ENCODE measurements at regions not wholly inside any gene's neighbourhood (a gene's known extent, or its start where the extent isn't known, plus 50 kb on each side); places are given as distances from the start of the nearest gene placed in this dataset.

DNA sequence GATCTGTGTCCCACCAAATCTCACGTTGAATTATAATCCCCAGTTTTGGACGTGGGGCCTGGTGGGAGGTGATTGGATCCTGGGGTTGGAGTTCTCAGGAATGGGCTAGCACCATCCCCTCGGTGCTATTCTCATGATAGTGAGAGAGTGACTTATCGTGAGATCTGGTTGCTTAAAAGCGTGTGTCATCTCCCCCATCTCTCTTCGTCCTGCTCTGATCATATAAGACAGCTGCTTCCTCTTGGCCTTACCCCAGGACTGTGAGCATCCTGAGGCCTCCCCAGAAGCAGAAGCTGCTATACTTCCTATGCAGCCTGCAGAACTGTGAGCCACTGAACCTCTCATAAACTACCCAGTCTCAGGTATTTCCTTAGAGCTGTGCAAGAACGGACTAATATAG, 163.7 kb upstream of the NDUFV2 start:
- no peaks in the 10 kb centered on the region for H3K9me3 ChIP-seq
- no peaks in the 10 kb centered on the region for H3K4me1 ChIP-seq
- H3K36me3 ChIP-seq: no peaks in the 10 kb centered on the region
- DNase-seq (no peak), ATAC-seq (ENCODE audit: low FRiP score in 2 of 2) (peak in 1 of 2 donors; percentile 17)
- no peak overlapping the region for H3K4me3 ChIP-seq
- H3K27ac ChIP-seq: no peak overlapping the region
- TF ChIP-seq, protein P1, sequence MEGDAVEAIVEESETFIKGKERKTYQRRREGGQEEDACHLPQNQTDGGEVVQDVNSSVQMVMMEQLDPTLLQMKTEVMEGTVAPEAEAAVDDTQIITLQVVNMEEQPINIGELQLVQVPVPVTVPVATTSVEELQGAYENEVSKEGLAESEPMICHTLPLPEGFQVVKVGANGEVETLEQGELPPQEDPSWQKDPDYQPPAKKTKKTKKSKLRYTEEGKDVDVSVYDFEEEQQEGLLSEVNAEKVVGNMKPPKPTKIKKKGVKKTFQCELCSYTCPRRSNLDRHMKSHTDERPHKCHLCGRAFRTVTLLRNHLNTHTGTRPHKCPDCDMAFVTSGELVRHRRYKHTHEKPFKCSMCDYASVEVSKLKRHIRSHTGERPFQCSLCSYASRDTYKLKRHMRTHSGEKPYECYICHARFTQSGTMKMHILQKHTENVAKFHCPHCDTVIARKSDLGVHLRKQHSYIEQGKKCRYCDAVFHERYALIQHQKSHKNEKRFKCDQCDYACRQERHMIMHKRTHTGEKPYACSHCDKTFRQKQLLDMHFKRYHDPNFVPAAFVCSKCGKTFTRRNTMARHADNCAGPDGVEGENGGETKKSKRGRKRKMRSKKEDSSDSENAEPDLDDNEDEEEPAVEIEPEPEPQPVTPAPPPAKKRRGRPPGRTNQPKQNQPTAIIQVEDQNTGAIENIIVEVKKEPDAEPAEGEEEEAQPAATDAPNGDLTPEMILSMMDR (IDR thresholded peaks at IDR 0.05): no peak
- no peak for TF ChIP-seq POLR2A (IDR thresholded peaks at IDR 0.05)
- TF ChIP-seq EP300 (IDR thresholded peaks at IDR 0.05): no peak
- TF ChIP-seq POLR2AphosphoS5 (IDR thresholded peaks at IDR 0.05): no peak
- WGBS, 2 donors: 54 to 58% methylated on average over 7 of the region's 7 CpGs
- H3K27me3 ChIP-seq: no peaks in the 10 kb centered on the region

DNA sequence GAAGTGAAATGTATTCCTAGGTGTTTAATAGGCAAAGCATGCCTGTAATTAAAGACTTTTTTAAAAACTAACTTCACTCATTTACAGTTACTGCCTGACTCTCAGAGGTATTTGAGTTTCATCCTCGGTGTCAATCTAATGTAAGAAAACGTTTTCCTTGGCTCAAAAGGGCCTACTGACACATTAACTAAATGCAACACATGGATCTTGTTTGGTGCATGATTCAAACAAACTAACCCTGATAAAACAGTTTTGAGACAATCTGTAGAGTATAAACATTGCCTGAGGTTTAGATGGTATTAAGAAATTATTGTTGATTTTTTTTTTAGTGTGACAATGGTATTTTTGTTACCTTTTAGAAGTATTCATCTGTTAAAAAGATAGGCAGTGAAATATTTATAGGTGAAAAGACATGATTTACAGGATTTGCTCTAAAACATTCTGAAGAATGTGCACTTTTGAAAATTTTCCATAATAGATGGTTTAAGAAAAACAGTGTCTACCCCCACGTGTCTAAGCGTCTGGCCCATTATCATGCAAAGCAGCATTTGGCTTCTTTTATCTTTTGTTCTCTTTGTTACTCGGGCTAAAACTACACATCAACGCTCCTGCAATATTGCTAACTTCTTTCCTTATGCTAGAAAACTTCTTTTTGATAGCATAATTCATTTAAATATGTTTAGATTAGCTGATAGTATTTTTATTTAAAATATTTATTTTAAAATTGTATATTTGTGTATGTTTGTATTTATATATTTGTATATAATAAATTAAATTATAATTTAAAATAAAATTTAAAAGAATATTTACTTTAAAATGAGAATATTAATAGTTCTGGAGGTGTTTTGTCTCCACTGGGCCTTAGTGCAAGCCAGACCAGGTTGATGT, 160.2 kb upstream of the NDUFV2 start:
- no peaks in the 10 kb centered on the region for H3K9me3 ChIP-seq
- TF ChIP-seq, protein P1 (IDR thresholded peaks at IDR 0.05): no peak
- no peak for TF ChIP-seq EP300 (IDR thresholded peaks at IDR 0.05)
- no peak for TF ChIP-seq POLR2AphosphoS5 (IDR thresholded peaks at IDR 0.05)
- TF ChIP-seq POLR2A (IDR thresholded peaks at IDR 0.05): no peak
- H3K36me3 ChIP-seq: no peaks in the 10 kb centered on the region
- no peaks in the 10 kb centered on the region for H3K27me3 ChIP-seq
- ATAC-seq (ENCODE audit: low FRiP score in 2 of 2) (no peak), DNase-seq (no peak)
- no peaks in the 10 kb centered on the region for H3K4me1 ChIP-seq
- 80 to 82% methylated on average over 6 of the region's 6 CpGs for WGBS, 2 donors
- no peak overlapping the region for H3K27ac ChIP-seq
- H3K4me3 ChIP-seq: no peak overlapping the region

DNA sequence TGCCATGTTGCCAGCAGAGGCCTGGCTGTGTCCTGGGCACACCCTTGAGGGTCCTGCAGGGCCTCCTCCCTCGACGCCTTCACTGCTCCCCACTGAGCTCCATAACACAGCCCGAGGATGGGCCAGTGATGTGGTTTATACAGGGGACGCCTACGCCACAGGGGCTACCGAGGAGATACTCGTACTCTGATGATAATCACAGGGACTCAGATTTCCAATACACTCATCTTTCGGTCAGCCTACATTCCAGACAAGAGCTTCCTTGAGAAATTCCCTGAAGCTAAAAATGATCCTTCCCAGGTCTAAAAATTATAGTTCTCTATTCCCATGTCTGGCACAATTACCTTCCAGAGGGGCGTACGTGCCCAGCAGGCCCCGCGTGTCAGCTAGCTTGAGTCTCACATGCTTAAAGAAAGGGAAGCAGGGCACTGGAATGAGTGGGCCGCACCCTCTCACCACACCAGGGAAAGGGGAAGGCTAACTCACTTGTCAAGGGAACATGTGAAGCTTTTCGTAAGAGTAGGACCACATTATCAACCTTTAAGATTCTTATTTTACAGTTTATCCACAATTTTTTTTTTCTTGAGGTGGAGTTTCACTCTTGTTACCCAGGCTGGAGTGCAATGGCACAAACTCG, 159.5 kb upstream of the NDUFV2 start:
- Histone ChIP-seq H3K4me3 (no peak overlapping the region), H3K27ac (no peak overlapping the region), H3K36me3 (no peaks in the 10 kb centered on the region), H3K4me1 (no peaks in the 10 kb centered on the region), H3K27me3 (no peaks in the 10 kb centered on the region), H3K9me3 (no peaks in the 10 kb centered on the region)
- peak; percentile 29 for DNase-seq
- 91 to 93% methylated on average over 15 of the region's 15 CpGs for WGBS, 2 donors
- ATAC-seq (ENCODE audit: low FRiP score in 2 of 2): peak in 1 of 2 donors; percentile 54
- TF ChIP-seq POLR2AphosphoS5 (IDR thresholded peaks at IDR 0.05) (no peak), EP300 (IDR thresholded peaks at IDR 0.05) (no peak), POLR2A (IDR thresholded peaks at IDR 0.05) (no peak)
- TF ChIP-seq, protein P1 (IDR thresholded peaks at IDR 0.05): no peak

DNA sequence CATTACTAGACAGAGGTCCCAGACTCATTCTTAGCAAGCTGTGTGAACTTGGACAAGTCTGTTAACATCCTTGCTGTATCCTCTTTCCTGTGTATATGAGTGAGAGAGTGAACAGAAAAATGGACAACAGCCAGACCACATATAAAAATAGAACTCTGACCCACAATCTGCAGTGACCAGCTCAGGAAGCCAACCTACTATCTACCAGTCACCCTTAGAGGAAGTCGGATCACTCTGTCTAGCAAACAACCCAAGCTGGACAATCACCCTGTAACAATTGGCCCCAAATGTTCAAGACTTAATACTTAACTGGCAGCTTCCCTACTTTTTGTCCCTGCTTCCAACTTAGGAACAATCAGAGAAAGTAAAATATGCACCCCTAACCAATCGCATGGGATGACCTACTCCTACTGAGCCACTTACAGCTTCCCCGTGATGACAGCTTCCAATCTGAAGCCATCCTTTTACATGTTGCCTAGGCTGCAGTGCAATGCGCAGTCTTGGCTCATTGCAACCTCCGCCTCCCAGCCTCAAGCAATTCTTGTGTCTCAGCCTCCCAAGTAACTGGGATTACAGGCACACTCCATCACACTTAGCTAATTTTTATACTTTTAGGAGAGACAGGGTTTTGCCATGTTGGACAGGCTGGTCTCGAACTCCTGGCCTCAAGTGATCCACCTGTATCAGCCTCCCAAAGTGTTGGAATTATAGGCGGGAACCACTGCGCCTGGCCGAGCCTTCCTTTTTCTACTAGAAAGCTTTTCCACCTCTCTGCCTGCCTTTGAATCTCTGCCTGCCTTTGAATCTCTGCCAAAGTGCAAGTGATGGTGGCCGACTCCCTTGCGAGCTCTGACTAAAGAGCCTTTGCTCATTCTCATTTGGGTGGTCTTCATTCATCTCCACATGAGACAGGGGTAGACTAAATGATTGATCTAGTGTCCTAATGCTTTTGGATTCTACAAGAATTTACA, 158.3 kb upstream of the NDUFV2 start:
- no peaks in the 10 kb centered on the region for H3K27me3 ChIP-seq
- no peak for DNase-seq
- no peaks in the 10 kb centered on the region for H3K4me1 ChIP-seq
- H3K36me3 ChIP-seq: no peaks in the 10 kb centered on the region
- H3K27ac ChIP-seq: no peak overlapping the region
- peak in 1 of 2 donors; percentile 38 for ATAC-seq (ENCODE audit: low FRiP score in 2 of 2)
- TF ChIP-seq, protein P1 (IDR thresholded peaks at IDR 0.05): no peak
- no peak for TF ChIP-seq EP300 (IDR thresholded peaks at IDR 0.05)
- 81 to 82% methylated on average over 11 of the region's 11 CpGs for WGBS, 2 donors
- H3K9me3 ChIP-seq: no peaks in the 10 kb centered on the region
- no peak overlapping the region for H3K4me3 ChIP-seq
